ENCODE measurements at regions not wholly inside any gene's neighbourhood (a gene's known extent, or its start where the extent isn't known, plus 50 kb on each side); places are given as distances from the start of the nearest gene placed in this dataset.

DNA sequence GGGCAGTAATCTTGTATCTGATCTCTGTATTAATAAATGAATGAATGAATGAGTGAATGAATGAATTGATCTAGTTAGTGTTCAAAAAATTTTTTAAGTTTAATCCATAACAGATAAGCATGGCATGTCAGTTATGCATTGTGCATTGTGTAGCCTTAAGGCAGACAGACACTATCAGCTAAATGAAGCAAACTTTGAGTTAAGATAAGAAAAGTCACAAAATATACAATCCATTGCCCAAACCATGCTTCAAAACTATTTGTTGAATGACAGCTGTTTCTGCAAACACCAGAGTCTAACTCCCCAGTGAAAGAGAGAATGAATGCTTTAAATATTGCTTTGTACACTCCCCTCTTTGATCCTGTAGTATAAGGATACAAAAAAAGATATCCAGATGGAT, 314.3 kb upstream of the ETAA1 start:
- ChIA-PET POLR2A (no interaction called here), CTCF (no interaction called here)

DNA sequence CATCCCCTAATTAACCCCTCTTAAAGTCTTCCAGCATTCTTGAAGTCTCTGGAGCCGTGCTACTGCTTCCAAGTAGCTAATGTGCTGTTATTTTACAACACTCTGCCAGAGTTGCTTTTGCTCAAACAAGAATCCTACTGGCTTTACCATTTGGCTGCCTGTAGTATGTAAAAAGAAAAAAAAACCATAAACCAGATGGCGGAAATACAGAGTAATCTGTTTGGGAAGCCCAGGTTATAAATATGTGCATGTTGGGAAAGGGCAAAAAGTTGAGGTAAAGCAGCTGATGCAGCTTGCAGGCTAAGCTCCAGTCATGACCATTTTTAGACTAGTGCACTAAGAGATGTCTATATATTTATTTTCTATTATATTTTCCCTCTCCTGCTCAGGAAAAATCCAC, 313.2 kb upstream of the ETAA1 start:
- CTCF ChIA-PET = no interaction called here
- DNase-seq (ENCODE audit: extremely low spot score) = no peak
- TF ChIP-seq TARDBP (IDR thresholded peaks at IDR 0.05) (no peak), LEF1 (IDR thresholded peaks at IDR 0.05; ENCODE audit: borderline replicate concordance) (no peak), ELF4 (IDR thresholded peaks at IDR 0.05) (no peak), FOXM1 (IDR thresholded peaks at IDR 0.05; ENCODE audit: borderline replicate concordance) (no peak), ARNT (IDR thresholded peaks at IDR 0.05) (no peak), SP1 (IDR thresholded peaks at IDR 0.05) (no peak), SUZ12 (IDR thresholded peaks at IDR 0.05) (no peak)
- TF ChIP-seq, protein P1, sequence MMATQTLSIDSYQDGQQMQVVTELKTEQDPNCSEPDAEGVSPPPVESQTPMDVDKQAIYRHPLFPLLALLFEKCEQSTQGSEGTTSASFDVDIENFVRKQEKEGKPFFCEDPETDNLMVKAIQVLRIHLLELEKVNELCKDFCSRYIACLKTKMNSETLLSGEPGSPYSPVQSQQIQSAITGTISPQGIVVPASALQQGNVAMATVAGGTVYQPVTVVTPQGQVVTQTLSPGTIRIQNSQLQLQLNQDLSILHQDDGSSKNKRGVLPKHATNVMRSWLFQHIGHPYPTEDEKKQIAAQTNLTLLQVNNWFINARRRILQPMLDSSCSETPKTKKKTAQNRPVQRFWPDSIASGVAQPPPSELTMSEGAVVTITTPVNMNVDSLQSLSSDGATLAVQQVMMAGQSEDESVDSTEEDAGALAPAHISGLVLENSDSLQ (IDR thresholded peaks at IDR 0.05) = no peak
- POLR2A ChIA-PET = no interaction called here

More for the DNA sequence above, 314.3 kb upstream of the ETAA1 start:
- no peak for DNase-seq (ENCODE audit: extremely low spot score)
- no peak for TF ChIP-seq FOXM1 (IDR thresholded peaks at IDR 0.05; ENCODE audit: borderline replicate concordance)
- no peak for TF ChIP-seq FOXK2 (IDR thresholded peaks at IDR 0.05)
- TF ChIP-seq FOXA1 (IDR thresholded peaks at IDR 0.05) = no peak
- no peak for TF ChIP-seq SUZ12 (IDR thresholded peaks at IDR 0.05)
- TF ChIP-seq TARDBP (IDR thresholded peaks at IDR 0.05) = no peak
- TF ChIP-seq BHLHE40 (IDR thresholded peaks at IDR 0.05; ENCODE audit: borderline replicate concordance) = no peak
- no peak for TF ChIP-seq NFRKB (IDR thresholded peaks at IDR 0.05)
- TF ChIP-seq ARNT (IDR thresholded peaks at IDR 0.05) = no peak
- no peak for TF ChIP-seq L3MBTL2 (conservative IDR thresholded peaks at IDR 0.05)
- TF ChIP-seq CTBP1 (IDR thresholded peaks at IDR 0.05; ENCODE audit: borderline replicate concordance) = no peak
- no peak for TF ChIP-seq ELF4 (IDR thresholded peaks at IDR 0.05)
- no peak for TF ChIP-seq LEF1 (IDR thresholded peaks at IDR 0.05; ENCODE audit: borderline replicate concordance)
- TF ChIP-seq, protein P1 (IDR thresholded peaks at IDR 0.05) = no peak
- no peak for TF ChIP-seq ZNF384 (IDR thresholded peaks at IDR 0.05)
- TF ChIP-seq SP1 (IDR thresholded peaks at IDR 0.05) = no peak
- no peak for TF ChIP-seq HDGF (IDR thresholded peaks at IDR 0.05; ENCODE audit: borderline replicate concordance)

DNA sequence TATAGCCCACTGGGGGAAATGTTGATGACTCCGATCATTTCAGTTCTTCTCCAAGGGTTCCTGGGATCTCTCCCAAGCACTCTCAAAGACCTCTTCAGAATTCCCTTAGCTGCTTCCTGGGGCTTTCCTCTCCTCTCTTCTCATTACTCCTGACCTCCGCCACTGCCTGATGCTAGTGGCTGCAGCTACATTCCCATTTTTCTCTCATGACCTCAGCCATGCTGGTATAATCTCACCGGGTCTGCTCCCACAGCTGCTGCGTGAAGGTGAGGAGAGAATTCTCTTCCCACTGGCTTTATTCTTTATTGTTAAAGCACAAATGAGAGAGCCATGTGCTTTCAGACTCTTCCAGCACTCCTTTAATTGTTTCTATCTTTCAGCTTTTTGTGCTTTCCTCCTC, 312.0 kb upstream of the ETAA1 start:
- ChIA-PET CTCF (no interaction called here), POLR2A (no interaction called here)
- TF ChIP-seq ZNF384 (IDR thresholded peaks at IDR 0.05) (no peak), SUZ12 (IDR thresholded peaks at IDR 0.05) (no peak), LEF1 (IDR thresholded peaks at IDR 0.05; ENCODE audit: borderline replicate concordance) (no peak), FOXK2 (IDR thresholded peaks at IDR 0.05) (no peak), CTBP1 (IDR thresholded peaks at IDR 0.05; ENCODE audit: borderline replicate concordance) (no peak), L3MBTL2 (conservative IDR thresholded peaks at IDR 0.05) (no peak), SP1 (IDR thresholded peaks at IDR 0.05) (no peak), BHLHE40 (IDR thresholded peaks at IDR 0.05; ENCODE audit: borderline replicate concordance) (no peak), TARDBP (IDR thresholded peaks at IDR 0.05) (no peak), HDGF (IDR thresholded peaks at IDR 0.05; ENCODE audit: borderline replicate concordance) (no peak), FOXA1 (IDR thresholded peaks at IDR 0.05) (no peak)
- TF ChIP-seq, protein P1 (IDR thresholded peaks at IDR 0.05) = no peak
- DNase-seq (ENCODE audit: extremely low spot score) = no peak

DNA sequence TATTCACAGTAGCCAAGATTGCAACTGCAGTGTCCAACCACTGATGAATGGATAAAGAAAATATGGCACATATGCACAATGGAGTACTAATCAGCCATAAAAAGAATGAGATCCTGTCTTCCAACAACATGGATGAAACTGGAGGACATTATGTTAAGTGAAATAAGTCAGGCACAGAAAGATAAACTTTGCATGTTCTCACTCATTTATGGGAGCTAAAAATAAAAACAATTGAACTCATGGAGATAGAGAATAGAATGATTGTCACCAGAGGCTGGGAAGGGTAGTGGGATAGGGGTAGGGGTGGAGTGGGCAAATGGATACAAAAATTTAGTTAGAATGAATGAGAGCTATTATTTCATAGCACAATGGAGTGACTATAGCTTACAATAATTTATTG, 305.5 kb upstream of the ETAA1 start:
- CTCF ChIA-PET = no interaction called here
- POLR2A ChIA-PET = no interaction called here
- no peak for DNase-seq (ENCODE audit: extremely low spot score)
- TF ChIP-seq ARNT (IDR thresholded peaks at IDR 0.05) (no peak), NFRKB (IDR thresholded peaks at IDR 0.05) (no peak), ZNF384 (IDR thresholded peaks at IDR 0.05) (no peak), SP1 (IDR thresholded peaks at IDR 0.05) (no peak), ELF4 (IDR thresholded peaks at IDR 0.05) (no peak), SUZ12 (IDR thresholded peaks at IDR 0.05) (no peak), L3MBTL2 (conservative IDR thresholded peaks at IDR 0.05) (no peak), CTBP1 (IDR thresholded peaks at IDR 0.05; ENCODE audit: borderline replicate concordance) (no peak), FOXA1 (IDR thresholded peaks at IDR 0.05) (no peak), HDGF (IDR thresholded peaks at IDR 0.05; ENCODE audit: borderline replicate concordance) (no peak), BHLHE40 (IDR thresholded peaks at IDR 0.05; ENCODE audit: borderline replicate concordance) (no peak), LEF1 (IDR thresholded peaks at IDR 0.05; ENCODE audit: borderline replicate concordance) (no peak), TARDBP (IDR thresholded peaks at IDR 0.05) (no peak), FOXM1 (IDR thresholded peaks at IDR 0.05; ENCODE audit: borderline replicate concordance) (no peak), FOXK2 (IDR thresholded peaks at IDR 0.05) (no peak)
- TF ChIP-seq, protein P1 (IDR thresholded peaks at IDR 0.05) = no peak

DNA sequence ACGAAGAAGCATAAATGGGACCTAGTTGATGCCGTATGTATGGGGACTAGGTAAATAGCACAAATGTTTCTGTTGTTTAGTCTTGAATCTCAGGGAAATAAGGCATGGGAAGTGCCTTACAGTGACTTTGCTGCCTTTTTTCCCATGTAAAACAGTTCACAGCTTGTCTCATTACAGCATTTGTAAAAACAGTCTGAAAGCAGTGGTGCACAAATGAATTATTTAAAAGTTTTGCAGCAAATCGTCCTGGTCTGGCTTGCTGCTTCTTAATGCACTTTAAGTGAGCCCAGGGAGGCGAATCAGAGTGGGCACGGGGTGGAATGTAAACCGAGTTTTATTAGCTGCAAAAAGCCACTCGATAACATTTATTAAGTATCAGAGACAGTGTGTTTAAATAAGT, 302.0 kb upstream of the ETAA1 start:
- CTCF ChIA-PET = no interaction called here
- TF ChIP-seq BHLHE40 (IDR thresholded peaks at IDR 0.05; ENCODE audit: borderline replicate concordance) (no peak), ZNF384 (IDR thresholded peaks at IDR 0.05) (no peak), L3MBTL2 (conservative IDR thresholded peaks at IDR 0.05) (no peak), SP1 (IDR thresholded peaks at IDR 0.05) (no peak), TARDBP (IDR thresholded peaks at IDR 0.05) (no peak), FOXM1 (IDR thresholded peaks at IDR 0.05; ENCODE audit: borderline replicate concordance) (no peak), FOXK2 (IDR thresholded peaks at IDR 0.05) (no peak), NFRKB (IDR thresholded peaks at IDR 0.05) (no peak), HDGF (IDR thresholded peaks at IDR 0.05; ENCODE audit: borderline replicate concordance) (no peak), CTBP1 (IDR thresholded peaks at IDR 0.05; ENCODE audit: borderline replicate concordance) (no peak), ARNT (IDR thresholded peaks at IDR 0.05) (no peak), ELF4 (IDR thresholded peaks at IDR 0.05) (no peak), SUZ12 (IDR thresholded peaks at IDR 0.05) (no peak), LEF1 (IDR thresholded peaks at IDR 0.05; ENCODE audit: borderline replicate concordance) (no peak), FOXA1 (IDR thresholded peaks at IDR 0.05) (no peak)
- TF ChIP-seq, protein P1 (IDR thresholded peaks at IDR 0.05) = no peak
- POLR2A ChIA-PET = no interaction called here
- DNase-seq (ENCODE audit: extremely low spot score) = no peak

All from HEK293T (cell line).